Stimulated activated CD4-positive, alpha-beta T cell treated with anti-CD3 and anti-CD28 coated beads, Interleukin-1b, Interleukin-23, amount 100 ng/mL, for 48 hours (primary cell): ENCODE measurements at regions not wholly inside any gene's neighbourhood (a gene's known extent, or its start where the extent isn't known, plus 50 kb on each side); places are given as distances from the start of the nearest gene placed in this dataset.

Source experiments
- DNase-seq: peaks from one replicate; pipeline ENCODE4 v3.0.0-alpha.2; 2020

DNA sequence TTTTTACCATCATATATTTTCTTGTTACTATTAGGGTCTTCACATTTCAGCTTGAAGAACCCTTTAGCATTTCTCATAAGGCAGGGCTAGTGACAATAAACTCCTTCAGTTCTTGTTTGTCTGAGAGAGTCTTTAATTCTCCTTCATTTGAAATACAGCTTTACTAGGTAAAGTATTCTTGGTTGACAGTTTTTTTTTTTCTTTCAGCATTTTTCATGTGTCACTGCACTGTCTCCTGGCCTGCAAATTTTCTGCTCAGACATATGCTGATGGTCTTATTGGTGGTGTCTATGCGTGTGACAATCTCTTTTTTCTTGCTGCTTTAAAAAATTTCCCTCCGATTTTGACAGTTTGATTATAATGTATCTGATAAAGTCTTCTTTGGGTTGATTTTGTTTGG lies 399.9 kb downstream of the SH3GL2 start:
- no peak for DNase-seq

DNA sequence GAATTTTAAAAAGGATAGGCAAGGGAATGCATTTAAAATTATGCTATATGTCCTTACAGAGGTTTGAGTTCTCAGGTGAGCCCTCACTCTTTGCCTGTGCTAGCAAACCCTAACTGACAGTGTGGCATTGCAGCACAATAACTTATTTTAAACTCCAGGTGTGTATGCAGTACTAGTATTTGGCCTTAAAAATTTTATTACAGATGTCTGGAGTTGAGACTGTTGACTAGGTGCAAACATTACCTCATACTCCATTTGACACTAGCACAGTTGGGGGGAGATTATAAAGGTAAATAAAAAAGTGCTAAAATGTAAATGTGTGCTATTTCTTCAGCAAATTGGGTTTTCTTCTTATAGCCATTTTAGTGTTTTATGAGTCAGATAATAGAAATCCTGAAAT lies 407.7 kb downstream of the SH3GL2 start:
- DNase-seq, result no peak

DNA sequence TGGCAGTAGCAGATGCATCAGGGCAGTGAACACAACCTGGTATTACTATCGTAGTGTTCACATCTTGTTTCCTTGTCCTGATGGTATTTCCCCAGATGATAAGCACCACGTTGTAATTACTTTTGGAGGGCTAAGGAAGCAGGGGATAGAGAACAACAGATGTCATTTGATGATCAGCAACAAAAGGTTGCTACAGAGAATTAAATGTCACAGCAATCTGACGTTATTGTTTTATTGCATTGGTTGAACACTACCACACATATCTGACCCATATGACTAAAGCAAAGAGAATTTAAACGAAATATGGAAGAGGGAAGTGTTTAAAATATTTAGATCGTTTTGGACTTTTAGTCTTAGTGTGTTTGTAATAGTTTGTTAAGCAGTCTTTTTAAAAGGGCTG lies 408.3 kb downstream of the SH3GL2 start:
- DNase-seq, result no peak

DNA sequence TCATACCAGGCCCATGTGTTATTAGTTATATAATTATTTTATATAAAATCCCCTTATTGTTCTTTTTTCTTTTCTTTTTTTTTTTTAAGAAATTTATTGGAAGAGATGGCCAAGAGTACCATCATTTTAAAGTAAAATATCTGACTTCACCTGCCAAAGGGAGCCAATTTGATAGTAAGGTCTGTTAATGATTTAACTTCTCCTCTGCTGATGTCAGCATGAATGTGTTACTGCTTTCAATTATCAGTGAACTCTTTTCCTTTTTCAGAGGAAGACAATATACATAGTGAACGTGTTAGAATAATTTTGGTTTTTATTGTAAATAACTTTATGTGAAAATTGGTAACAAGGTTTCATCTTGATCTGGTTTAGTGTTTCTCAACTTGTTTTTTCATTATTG lies 409.6 kb downstream of the SH3GL2 start:
- DNase-seq, result no peak

DNA sequence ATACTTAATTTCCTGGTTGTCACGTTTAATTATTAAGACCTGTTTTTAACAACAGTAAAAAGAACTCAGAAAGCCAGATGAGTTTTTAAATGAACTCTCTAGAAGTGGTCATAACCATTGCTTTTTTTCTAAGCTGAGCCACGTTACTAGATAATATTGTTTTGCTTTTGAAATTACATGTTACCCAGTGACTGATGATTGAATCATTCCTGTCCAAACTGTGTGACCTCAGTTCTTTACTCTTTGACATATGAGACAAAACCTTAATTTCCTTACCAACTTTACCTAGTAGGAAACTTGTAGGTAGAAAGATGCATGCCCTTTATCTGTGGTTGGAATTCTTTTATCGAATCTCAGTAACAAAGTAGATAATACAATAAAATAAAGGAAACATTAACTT lies 411.7 kb downstream of the SH3GL2 start:
- no peak for DNase-seq

DNA sequence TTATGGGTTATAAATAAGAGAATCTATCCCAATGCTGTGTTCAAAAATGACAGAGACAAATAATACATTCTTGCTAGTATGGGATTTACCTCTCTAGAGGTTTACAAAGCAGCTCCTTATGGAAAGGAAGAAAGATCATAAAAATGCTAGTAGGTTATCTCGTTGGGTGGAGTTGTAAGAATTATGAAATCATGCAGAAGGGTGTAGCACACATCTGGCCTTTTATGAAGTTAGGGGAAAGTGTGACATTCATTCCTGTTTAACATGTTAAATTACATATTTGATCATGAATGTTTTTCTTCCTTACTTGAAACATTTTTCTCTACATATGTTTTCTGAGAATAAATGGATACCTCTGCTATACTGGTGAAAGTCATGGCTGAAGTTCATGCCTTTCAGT lies 414.2 kb downstream of the SH3GL2 start:
- no peak for DNase-seq

DNA sequence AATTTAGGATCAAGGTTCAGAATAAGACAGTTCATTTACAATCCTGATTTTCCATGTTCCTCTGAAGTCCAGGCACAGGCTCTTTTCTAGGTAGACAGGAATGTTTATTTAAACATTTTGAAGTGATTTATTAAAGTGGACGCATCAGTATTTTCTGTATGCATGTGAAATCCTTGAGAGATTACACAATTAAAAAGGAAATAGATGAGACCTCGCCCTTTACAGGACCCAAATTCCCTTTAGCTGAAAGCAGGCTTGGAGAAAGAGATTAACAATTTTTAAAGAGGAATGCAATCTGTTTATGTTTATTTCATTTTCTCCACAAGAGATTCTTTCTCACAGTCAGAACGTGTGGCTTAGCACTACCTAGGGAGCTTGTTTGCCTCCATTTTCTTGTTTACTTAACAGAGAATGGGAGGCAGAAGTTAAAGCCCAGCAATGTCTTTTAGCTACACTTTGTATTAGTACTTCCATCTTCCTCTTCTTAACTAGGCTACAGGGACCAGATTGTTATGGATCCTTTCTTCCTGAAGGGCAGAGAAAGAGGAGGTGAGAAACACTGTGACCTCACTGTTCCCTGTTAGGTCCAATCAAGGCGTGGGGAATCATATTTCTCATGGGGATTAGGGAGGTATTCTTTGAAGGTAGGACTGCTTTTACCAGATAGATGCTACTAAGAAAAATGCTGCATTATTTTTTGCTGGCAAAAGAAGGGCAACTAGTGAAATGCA lies 416.0 kb downstream of the SH3GL2 start:
- no peak for DNase-seq

DNA sequence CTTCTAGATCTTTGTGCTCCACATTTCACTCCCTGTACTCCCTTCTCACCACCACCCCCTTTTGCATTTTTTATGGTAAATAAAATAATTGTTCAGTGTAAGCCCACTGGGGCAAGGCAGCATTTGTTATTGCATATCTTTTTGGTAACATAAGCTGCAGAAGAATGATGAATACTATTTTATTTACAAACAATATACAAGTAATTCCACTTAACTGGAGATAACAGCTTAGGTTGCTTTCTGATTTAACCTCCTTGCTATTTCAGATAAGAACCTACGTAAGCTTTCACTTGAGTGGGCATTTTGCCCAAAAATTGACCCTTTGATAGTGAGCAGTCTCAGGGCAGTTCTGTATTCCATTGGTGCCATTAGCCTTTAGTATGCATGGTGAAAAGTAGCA lies 417.9 kb downstream of the SH3GL2 start:
- no peak for DNase-seq

DNA sequence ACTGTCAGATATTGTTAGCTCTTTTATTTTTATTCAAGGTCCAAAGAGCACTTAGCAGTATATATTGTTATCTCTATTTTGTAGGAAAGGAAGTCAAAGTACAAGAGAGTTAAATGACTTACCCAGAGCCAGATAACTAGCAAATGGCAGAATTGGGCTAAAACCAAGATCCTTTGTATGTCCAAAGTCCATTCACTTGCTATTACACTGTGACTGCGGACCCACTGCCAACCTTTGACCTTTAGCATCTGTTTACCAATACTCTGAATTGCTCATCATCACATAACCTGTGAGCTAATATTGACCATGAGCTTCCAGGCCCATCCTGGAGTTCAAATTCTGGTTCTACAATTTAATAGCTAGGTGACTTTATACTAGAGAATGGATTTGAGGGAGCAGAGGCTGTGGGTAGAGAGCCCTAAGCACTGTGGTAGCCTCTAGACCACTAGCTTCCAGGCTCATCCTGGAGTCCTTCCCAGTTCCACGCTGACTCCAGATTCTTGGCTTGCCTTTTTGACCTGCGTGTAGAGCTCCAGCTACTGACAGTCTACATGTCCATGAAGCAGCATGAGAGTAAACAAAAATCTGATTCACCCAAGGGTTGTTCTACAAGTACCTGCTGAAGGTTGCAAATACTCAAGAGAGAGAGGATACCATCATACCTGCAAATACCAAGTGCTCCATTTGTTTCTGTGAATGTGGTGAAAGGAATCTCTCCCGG lies 424.0 kb downstream of the SH3GL2 start:
- DNase-seq, result no peak

DNA sequence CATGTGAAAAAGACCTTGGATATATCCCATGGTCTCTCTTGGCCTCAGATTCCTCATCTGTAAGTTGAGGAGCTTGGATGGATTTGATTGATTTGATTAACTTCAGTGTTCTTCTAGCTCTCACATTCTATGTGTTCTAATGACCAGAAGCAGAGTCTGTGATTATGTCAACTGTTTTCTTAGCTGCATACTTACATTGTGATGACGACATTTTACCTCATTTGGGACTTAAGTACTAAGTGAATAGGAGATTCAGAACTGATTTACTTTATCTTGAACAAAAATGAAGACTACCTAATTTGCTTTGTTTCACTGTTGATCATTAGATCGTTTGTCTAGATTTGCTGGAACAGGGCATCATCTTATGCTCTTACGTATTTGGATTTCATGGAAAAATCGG lies 427.7 kb downstream of the SH3GL2 start:
- no peak for DNase-seq

DNA sequence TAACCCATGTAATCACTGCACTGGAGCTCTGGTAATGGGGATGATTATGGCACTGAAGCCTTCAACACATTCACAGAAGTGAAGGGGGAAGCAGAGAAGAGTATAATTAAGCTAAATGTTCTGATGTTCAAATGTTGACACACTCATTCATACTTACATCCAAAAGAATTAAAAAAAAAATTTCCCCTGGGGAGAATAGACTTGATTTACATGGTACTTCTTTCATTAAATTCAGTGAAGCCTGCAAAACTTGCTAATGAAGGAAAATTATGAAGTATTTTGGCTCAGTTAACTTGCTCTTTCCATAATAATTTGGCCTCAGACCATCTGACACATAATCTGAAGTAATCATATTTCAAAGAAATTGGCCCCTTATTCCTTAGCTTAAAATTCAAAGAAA lies 428.8 kb downstream of the SH3GL2 start:
- DNase-seq, result no peak

DNA sequence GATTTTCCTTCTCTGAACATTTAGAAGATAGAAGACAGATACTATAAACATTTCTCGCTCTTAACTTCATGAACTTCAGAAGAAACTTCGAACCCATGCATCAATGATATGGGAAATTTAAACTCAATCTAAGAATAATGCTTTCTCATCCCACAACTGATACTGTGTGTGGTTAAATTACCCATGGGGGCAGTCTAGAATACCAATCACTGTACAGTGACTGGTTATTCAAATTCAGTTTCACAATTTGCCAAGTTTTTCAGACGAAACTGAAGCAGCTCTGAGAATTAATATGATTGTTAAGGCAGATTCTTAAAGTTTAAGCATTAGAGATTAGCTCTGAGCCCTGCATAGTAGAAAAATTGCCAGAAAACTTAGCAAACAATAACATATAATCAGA lies 431.0 kb downstream of the SH3GL2 start:
- DNase-seq, result no peak

DNA sequence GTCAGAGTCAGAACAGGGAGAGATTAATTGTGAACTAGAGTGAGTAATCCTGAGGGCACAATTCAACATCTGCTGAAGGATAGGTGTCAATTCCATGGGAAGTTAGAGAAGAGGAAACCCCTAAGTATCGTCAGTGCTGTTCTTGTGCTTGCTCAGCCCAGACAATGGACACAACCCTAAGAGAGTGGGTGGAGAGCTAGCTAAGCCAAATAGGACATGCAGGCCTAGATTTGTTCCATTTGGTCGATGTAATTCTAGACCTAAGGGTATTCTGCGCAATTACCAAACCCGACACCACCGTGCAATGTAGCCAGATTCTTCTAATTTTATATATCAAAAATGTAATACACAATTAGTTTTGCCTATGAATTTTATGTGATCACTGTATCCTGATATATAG lies 431.6 kb downstream of the SH3GL2 start:
- DNase-seq, result no peak

DNA sequence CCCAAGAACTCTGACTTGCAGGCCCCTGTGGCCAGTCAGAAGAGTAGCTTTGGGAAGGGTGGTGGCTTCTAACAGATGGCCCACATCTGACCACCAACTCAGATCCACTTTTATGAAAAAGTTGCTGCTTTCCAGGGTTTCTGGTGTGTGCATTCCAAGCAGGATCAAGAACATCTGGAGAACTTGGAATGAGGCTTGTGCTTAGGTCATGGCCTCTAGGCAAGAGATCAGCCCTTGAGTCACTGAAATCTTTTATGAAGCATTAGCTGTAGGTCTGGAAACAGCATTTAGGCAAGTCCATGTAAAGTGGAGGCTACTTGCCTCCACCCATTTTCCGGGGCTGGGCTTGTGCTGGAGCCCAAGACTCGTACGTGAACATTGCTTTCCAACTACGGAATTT lies 433.3 kb downstream of the SH3GL2 start:
- DNase-seq, result no peak

DNA sequence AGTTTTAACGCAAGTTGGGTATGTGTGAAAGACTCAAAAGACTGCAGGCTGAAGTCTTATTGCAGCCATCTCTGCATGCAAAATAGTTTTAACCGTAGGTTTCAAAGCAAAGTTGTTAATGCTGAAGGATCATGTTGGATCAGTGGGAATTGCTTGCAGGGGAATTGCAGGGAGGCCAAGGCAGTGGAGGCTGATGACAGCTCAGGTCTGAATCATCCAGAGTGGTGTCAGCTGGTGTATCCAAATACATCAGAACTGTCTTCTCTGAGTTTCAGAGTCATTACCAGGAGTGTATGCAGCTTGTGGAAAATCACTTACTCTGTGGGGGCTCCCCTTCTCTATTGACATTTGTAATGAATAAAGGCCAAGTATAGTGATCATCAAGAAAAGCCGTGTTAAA lies 435.7 kb downstream of the SH3GL2 start:
- no peak for DNase-seq

DNA sequence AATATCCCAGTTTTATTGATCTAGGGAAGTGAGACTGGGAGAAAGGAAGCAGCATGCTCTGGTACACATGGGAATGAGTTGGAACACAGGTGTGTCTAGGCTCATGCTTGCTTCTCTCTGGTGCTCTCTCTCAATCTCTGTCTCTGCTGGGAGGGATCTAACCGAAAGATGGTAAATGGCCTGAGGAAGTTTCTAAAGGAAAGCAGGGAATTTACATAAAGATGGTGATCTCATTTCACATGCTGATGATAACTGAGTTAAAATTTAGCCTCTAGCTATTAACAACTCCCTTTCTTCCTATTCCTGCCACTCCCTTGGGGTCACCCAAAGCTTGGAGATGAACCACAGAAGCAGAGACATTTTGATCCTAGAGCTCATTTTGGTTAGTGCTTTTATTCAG lies 436.2 kb downstream of the SH3GL2 start:
- DNase-seq, result no peak

DNA sequence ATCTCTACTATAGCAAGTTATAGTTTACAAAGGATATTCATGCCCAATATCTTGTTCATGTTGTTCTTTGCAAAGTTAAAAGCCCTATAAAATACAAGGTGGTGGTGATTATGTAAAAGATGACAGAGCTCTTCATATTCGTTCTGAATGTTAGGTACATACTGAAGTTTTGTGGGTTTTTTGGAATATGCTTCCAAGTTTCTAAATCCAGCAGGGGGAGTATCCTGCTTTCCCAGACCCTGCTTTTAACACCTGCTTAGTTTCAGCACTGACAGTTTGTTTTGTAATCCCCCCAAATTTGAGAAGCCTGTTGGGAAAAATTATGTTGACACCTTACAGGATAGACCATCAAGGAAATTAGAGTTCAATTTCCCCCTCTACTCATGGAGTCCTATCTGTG lies 438.3 kb downstream of the SH3GL2 start:
- DNase-seq, result no peak

DNA sequence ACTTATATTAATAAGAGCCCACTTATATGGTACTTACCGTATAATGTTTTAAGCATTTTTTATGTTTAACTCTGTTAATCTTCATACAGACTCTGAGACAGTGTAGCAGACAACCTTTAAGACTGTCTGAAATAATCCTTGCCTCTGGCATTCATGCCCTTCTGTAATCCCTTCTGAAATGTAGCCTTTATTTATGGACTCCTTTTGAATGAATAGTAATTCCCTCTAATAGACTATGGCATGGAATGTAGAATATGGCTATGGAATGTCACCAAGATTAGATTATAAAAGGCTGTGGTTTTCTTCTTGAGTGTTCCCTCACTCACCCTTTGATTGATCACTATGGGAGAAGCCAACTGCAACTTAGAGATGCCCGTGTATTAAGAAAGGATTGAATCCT lies 439.4 kb downstream of the SH3GL2 start:
- DNase-seq, result no peak

DNA sequence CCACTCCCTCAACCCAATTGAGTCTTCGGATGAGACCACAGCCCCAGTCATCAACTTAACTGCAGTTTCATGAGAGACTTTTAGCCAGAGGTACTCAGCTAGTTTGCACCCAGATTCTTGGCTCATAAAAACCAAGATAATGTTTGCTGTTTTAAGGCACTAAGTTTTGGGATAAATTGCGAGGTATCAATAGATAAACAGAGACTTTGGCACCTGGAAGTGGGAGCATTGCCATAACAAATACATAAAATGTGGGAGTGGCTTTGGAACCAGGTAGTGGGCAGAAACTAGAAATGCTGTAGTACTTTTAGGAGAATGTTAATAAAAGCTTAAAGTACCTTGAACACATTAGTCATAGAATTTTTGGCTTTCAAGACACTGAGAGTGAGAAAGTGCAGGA lies 439.8 kb downstream of the SH3GL2 start:
- DNase-seq, result no peak

DNA sequence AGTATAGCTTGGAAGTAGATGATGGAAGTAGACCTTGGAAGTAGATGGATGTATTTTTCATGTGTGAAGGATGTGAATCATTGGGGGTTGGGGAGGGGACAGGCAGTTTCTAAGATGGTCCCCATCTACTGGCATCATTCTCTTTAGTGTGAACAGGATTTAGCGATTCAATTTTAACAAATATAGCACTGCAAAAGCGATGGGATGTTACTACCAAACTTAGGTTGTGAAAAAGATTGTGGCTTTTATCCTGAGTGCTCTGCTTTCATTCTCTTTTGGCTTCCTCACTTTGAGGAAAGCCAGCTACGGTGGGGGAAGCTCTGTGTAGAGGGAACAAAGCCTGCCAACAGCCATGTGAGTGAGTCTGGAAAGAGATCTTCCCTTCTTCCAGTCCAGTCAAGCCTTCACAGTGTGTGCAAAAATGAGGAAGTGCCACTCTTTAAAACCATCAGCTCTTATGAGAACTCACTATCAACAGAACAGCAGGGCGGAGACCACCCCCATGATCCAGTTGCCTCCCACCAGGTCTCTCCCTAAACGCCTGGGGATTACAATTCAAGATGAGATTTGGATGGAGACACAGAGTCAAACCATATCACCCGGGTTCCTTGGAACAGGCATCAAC lies 441.4 kb downstream of the SH3GL2 start:
- no peak for DNase-seq

DNA sequence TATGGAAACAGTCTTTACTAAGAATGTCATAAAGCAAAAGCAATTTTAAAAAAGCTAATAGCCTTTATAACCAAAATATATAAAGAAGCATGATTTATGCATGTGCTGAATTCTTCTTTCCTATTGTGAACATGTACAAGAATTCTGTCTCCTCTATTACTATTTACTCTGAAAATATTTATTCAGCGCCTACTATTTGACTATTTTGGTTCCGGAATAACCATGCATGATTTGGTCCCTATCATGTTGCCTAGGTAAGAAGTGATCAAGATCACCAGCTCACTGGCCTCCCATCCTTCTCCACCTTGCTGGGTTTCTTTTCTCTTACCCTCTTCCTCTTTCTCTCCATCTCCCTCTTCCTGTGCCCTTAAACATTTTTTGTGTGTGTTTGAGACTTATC lies 443.8 kb downstream of the SH3GL2 start:
- DNase-seq, result no peak

DNA sequence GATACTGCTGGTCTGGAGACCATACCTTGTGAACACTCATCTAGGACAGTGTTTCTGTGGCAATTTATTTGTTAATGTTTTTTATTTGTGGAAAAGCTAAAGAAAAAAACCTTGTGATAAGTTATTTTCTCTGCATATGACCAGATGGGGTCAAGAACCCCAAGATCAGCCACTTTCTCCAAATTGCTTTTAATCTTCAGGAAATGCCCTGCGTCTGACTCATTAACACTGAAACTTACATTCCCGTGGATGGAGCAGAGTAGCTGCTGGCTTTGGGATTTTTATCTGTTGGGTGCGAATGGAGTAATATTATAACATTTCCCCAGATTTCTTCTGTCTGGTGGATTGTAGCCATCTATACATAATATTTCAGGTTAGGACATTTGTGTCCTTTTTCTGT lies 444.5 kb downstream of the SH3GL2 start:
- DNase-seq, result no peak

DNA sequence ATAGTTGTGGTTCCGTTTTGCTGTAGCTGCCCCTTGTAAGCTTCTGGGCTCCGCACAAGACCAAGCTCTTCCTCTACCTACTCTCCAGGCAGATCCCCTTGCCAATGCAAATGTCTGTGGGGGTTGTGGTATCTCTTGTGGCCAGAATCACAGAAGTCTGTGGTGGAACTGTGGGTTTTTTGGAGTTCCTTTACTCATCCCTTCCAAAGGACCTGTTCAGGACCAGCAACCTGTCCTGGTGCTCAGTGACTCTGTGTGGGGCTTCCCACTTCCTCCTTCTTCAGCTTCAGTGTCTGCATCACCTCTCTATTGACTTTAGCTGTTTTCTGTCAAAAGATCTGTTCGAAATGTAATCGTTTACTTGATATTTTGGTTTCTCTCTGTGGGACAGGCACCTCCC lies 441.3 kb upstream of the ADAMTSL1 start:
- no peak for DNase-seq

DNA sequence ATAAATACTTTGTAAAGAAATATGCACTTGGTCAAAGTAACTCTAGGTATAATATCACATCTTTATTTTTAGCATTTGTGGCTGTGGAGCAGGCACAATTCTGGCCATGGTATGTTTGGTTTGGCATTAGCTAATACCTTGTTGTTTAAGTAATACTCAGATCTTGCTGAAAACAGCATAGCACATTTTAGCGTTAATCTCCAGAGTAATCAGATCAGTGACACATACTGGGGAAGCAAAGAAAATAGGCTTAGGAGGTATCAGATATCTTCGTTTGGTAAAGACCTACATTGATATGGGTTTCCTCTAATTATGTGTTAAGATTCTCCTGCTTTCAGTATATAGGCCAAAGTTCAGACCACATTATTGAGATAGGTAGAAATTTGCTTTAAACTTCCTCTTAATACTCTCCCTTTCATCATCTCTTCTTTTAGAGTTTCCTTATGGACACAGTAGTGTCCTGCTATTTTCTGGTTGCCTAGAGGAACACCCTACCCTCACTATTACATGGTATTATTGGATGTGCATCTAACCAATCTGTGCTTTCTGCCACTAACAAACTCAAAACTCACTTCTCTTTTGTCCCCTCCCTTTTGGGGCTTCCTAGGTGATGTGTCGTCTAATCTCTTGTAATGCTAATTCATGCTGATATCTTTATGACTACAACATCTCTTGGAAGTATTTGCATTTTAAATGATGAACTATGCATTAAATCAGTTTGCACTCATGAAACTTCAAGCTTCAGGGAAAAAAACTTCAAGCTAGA lies 437.3 kb upstream of the ADAMTSL1 start:
- DNase-seq, result no peak
